Myocyte (in vitro differentiated cells): ENCODE measurements at regions not wholly inside any gene's neighbourhood (a gene's known extent, or its start where the extent isn't known, plus 50 kb on each side); places are given as distances from the start of the nearest gene placed in this dataset.
"Not testable (repeated sequence)": the region's sequence is repeated elsewhere in the genome, so short reads cannot be mapped to it uniquely, and the experiment has no call there.

ENCODE experiments used
- DNase-seq: peaks from one replicate; pipeline ENCODE4 v3.0.0-alpha.2; 2012; ENCODE audit warnings: low read depth

GRCh38 chr16:80259290-80259805 is 281.4 kb upstream of the DYNLRB2 start:
- no peak for DNase-seq

GRCh38 chr16:80258407-80258806 is 282.4 kb upstream of the DYNLRB2 start:
- DNase-seq, result no peak

GRCh38 chr16:80254970-80255369 is 285.8 kb upstream of the DYNLRB2 start:
- DNase-seq, result no peak

GRCh38 chr16:80253741-80254140 is 287.1 kb upstream of the DYNLRB2 start:
- DNase-seq, result no peak

GRCh38 chr16:80250381-80250780 is 290.4 kb upstream of the DYNLRB2 start:
- DNase-seq, result peak; percentile 71

- not testable (repeated sequence) for DNase-seq
Measured at GRCh38 chr16:80243303-80243702, 297.5 kb upstream of the DYNLRB2 start.

- DNase-seq, result not testable (repeated sequence)
Measured at GRCh38 chr16:80242279-80242678, 298.5 kb upstream of the DYNLRB2 start.

- peak; percentile 32 for DNase-seq
Measured at GRCh38 chr16:80233097-80233835, 307.5 kb upstream of the DYNLRB2 start.

- DNase-seq, result peak; percentile 52
Measured at GRCh38 chr16:80231888-80232287, 308.9 kb upstream of the DYNLRB2 start.

GRCh38 chr16:80231121-80231520 is 309.7 kb upstream of the DYNLRB2 start:
- peak; percentile 12 for DNase-seq

GRCh38 chr16:80230328-80231120 is 310.3 kb upstream of the DYNLRB2 start:
- DNase-seq, result no peak

- DNase-seq, result no peak
Measured at GRCh38 chr16:80226499-80226898, 314.3 kb upstream of the DYNLRB2 start.

GRCh38 chr16:80210787-80211186 is 330.0 kb upstream of the DYNLRB2 start:
- no peak for DNase-seq

- no peak for DNase-seq
Measured at GRCh38 chr16:80208743-80209142, 332.1 kb upstream of the DYNLRB2 start.

- DNase-seq, result peak; percentile 71
Measured at GRCh38 chr16:80208015-80208414, 332.8 kb upstream of the DYNLRB2 start.

GRCh38 chr16:80203821-80204220 is 337.0 kb upstream of the DYNLRB2 start:
- DNase-seq, result no peak

GRCh38 chr16:80202831-80203413 is 337.9 kb upstream of the DYNLRB2 start:
- no peak for DNase-seq

- DNase-seq, result no peak
Measured at GRCh38 chr16:80200079-80200478, 340.7 kb upstream of the DYNLRB2 start.

- DNase-seq, result no peak
Measured at GRCh38 chr16:80199614-80200013, 341.2 kb upstream of the DYNLRB2 start.

- no peak for DNase-seq
Measured at GRCh38 chr16:80198311-80199299, 342.2 kb upstream of the DYNLRB2 start.

- peak; percentile 41 for DNase-seq
Measured at GRCh38 chr16:80197741-80198201, 343.0 kb upstream of the DYNLRB2 start.
